ENCODE measurements at regions not wholly inside any gene's neighbourhood (a gene's known extent, or its start where the extent isn't known, plus 50 kb on each side); places are given as distances from the start of the nearest gene placed in this dataset.

- H3K27ac Mint-ChIP-seq: no peak overlapping the region
- no peak for DNase-seq
- H3K4me3 Mint-ChIP-seq: no peak overlapping the region
- H3K9me3 Mint-ChIP-seq: peaks cover 20% of the 10 kb centered on the region
- peaks cover 1% of the 10 kb centered on the region for H3K27me3 Mint-ChIP-seq (ENCODE audit: low read depth, poor library complexity)
- peaks cover 7% of the 10 kb centered on the region for H3K36me3 Mint-ChIP-seq (ENCODE audit: low read depth)
- no peaks in the 10 kb centered on the region for H3K4me1 Mint-ChIP-seq
- no peak for TF ChIP-seq CTCF (IDR thresholded peaks at IDR 0.05)
These were observed 510.6 kb downstream of the XIRP2 start for GRCh38 chr2:167398873-167399272.

- Mint-ChIP-seq H3K27ac (no peak overlapping the region), H3K27me3 (ENCODE audit: low read depth, poor library complexity) (peaks cover 2% of the 10 kb centered on the region), H3K4me3 (no peak overlapping the region), H3K36me3 (ENCODE audit: low read depth) (no peaks in the 10 kb centered on the region), H3K9me3 (no peaks in the 10 kb centered on the region), H3K4me1 (peaks cover 5% of the 10 kb centered on the region)
- no peak for TF ChIP-seq CTCF (IDR thresholded peaks at IDR 0.05)
- DNase-seq: no peak
These were observed 500.6 kb downstream of the XIRP2 start for GRCh38 chr2:167388901-167389300.

GRCh38 chr2:167388497-167388896 lies 500.2 kb downstream of the XIRP2 start:
- H3K4me1 Mint-ChIP-seq: peaks cover 5% of the 10 kb centered on the region
- no peak for DNase-seq
- no peaks in the 10 kb centered on the region for H3K36me3 Mint-ChIP-seq (ENCODE audit: low read depth)
- H3K27ac Mint-ChIP-seq: no peak overlapping the region
- H3K4me3 Mint-ChIP-seq: no peak overlapping the region
- H3K9me3 Mint-ChIP-seq: no peaks in the 10 kb centered on the region
- no peak for TF ChIP-seq CTCF (IDR thresholded peaks at IDR 0.05)
- H3K27me3 Mint-ChIP-seq (ENCODE audit: low read depth, poor library complexity): peaks cover 2% of the 10 kb centered on the region

DNA sequence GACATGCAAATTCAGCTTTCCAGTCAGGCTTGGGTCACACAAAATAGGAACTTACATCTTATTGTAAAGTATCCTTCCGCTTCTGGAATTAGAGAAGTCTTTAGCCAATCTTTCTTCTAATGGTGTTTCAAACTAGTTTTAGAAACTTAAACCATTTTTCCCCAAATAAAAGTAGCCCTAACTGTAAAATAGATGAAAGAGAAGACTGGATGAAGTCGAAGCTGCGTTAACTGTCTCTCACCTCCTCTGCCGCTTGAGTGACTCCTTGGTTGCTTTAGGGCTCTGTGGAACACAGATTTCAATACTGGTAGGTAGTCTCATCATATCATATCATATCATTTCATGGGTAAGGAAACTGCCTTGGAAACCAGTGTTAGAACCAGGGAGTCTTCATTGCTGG lies 498.4 kb downstream of the XIRP2 start:
- no peaks in the 10 kb centered on the region for H3K36me3 Mint-ChIP-seq (ENCODE audit: low read depth)
- H3K9me3 Mint-ChIP-seq: no peaks in the 10 kb centered on the region
- no peak overlapping the region for H3K27ac Mint-ChIP-seq
- TF ChIP-seq CTCF (IDR thresholded peaks at IDR 0.05): no peak
- H3K4me1 Mint-ChIP-seq: peaks cover 5% of the 10 kb centered on the region
- no peak for DNase-seq
- no peak overlapping the region for H3K4me3 Mint-ChIP-seq
- H3K27me3 Mint-ChIP-seq (ENCODE audit: low read depth, poor library complexity): peaks cover 5% of the 10 kb centered on the region

- Mint-ChIP-seq H3K36me3 (ENCODE audit: low read depth) (no peaks in the 10 kb centered on the region), H3K9me3 (no peaks in the 10 kb centered on the region), H3K27me3 (ENCODE audit: low read depth, poor library complexity) (peaks cover 8% of the 10 kb centered on the region), H3K4me3 (no peak overlapping the region), H3K4me1 (peaks cover 5% of the 10 kb centered on the region), H3K27ac (no peak overlapping the region)
- DNase-seq: no peak
- TF ChIP-seq CTCF (IDR thresholded peaks at IDR 0.05): no peak
These were observed 495.4 kb downstream of the XIRP2 start for GRCh38 chr2:167383610-167384194.

GRCh38 chr2:167381349-167381748 lies 493.1 kb downstream of the XIRP2 start:
- Mint-ChIP-seq H3K27me3 (ENCODE audit: low read depth, poor library complexity) (peaks cover 8% of the 10 kb centered on the region), H3K36me3 (ENCODE audit: low read depth) (no peaks in the 10 kb centered on the region), H3K4me3 (no peak overlapping the region), H3K27ac (no peak overlapping the region), H3K4me1 (no peaks in the 10 kb centered on the region), H3K9me3 (no peaks in the 10 kb centered on the region)
- DNase-seq: no peak
- TF ChIP-seq CTCF (IDR thresholded peaks at IDR 0.05): no peak
